ENCODE measurements at regions not wholly inside any gene's neighbourhood (a gene's known extent, or its start where the extent isn't known, plus 50 kb on each side); places are given as distances from the start of the nearest gene placed in this dataset.

GRCh38 chr13:106297283-106297682, 238.2 kb downstream of the EFNB2 start:
- TF ChIP-seq EZH2 (IDR thresholded peaks at IDR 0.05; ENCODE audit: borderline replicate concordance) (no peak), CTCF (IDR thresholded peaks at IDR 0.05; ENCODE audit: poor library complexity) (no peak), EZH2phosphoT487 (IDR thresholded peaks at IDR 0.05; ENCODE audit: low read depth, severe bottlenecking, unreplicated experiment) (no peak)

Data from hepatocyte (in vitro differentiated cells).